ENCODE measurements at regions not wholly inside any gene's neighbourhood (a gene's known extent, or its start where the extent isn't known, plus 50 kb on each side); places are given as distances from the start of the nearest gene placed in this dataset.

- intact Hi-C loops (cut with DNase I; ENCODE audit: low total_unique reads) = no loop called here
- no peaks in the 10 kb centered on the region for H3K36me3 ChIP-seq
- H3K27me3 ChIP-seq = no peaks in the 10 kb centered on the region
- DNase-seq = peak; percentile 85 to 89
- peak overlapping the region; percentile 68 to 69 for H3K27ac ChIP-seq
- TF ChIP-seq CTCF (IDR thresholded peaks at IDR 0.05) = no peak
- peaks cover 0 to 57% (median 21%) of the 10 kb centered on the region in 4 donors for H3K4me1 ChIP-seq
- no peaks in the 10 kb centered on the region for H3K9me3 ChIP-seq
- H3K4me3 ChIP-seq = no peak overlapping the region
These were observed 148.0 kb upstream of the TBL1XR1 start for GRCh38 chr3:177345049-177345972.

- no peak overlapping the region for H3K4me3 ChIP-seq
- peak overlapping the region; percentile 30 to 69 for H3K27ac ChIP-seq
- no peaks in the 10 kb centered on the region for H3K9me3 ChIP-seq
- no peaks in the 10 kb centered on the region for H3K27me3 ChIP-seq
- no peak for DNase-seq
- no peaks in the 10 kb centered on the region for H3K36me3 ChIP-seq
- TF ChIP-seq CTCF (IDR thresholded peaks at IDR 0.05) = no peak
- H3K4me1 ChIP-seq = peaks cover 0 to 55% (median 20%) of the 10 kb centered on the region in 4 donors
- intact Hi-C loops (cut with DNase I; ENCODE audit: low total_unique reads) = no loop called here
These were observed 148.8 kb upstream of the TBL1XR1 start for GRCh38 chr3:177345973-177346503.

GRCh38 chr3:177346878-177347277, 149.6 kb upstream of the TBL1XR1 start:
- no peak for TF ChIP-seq CTCF (IDR thresholded peaks at IDR 0.05)
- no peaks in the 10 kb centered on the region for H3K9me3 ChIP-seq
- no peak for DNase-seq
- H3K27me3 ChIP-seq = no peaks in the 10 kb centered on the region
- H3K27ac ChIP-seq = no peak overlapping the region
- intact Hi-C loops (cut with DNase I; ENCODE audit: low total_unique reads) = no loop called here
- no peak overlapping the region for H3K4me3 ChIP-seq
- peaks cover 0 to 46% (median 17%) of the 10 kb centered on the region in 4 donors for H3K4me1 ChIP-seq
- no peaks in the 10 kb centered on the region for H3K36me3 ChIP-seq

GRCh38 chr3:177347611-177348010, 150.3 kb upstream of the TBL1XR1 start:
- no peak overlapping the region for H3K4me3 ChIP-seq
- H3K27ac ChIP-seq = no peak overlapping the region
- H3K4me1 ChIP-seq = peaks cover 0 to 46% (median 17%) of the 10 kb centered on the region in 4 donors
- no peaks in the 10 kb centered on the region for H3K27me3 ChIP-seq
- H3K36me3 ChIP-seq = no peaks in the 10 kb centered on the region
- intact Hi-C loops (cut with DNase I; ENCODE audit: low total_unique reads) = no loop called here
- no peak for DNase-seq
- H3K9me3 ChIP-seq = no peaks in the 10 kb centered on the region
- no peak for TF ChIP-seq CTCF (IDR thresholded peaks at IDR 0.05)

- peaks cover 0 to 35% (median 17%) of the 10 kb centered on the region in 4 donors for H3K4me1 ChIP-seq
- H3K27ac ChIP-seq = no peak overlapping the region
- no peaks in the 10 kb centered on the region for H3K27me3 ChIP-seq
- DNase-seq = no peak
- intact Hi-C loops (cut with DNase I; ENCODE audit: low total_unique reads) = no loop called here
- no peak for TF ChIP-seq CTCF (IDR thresholded peaks at IDR 0.05)
- H3K4me3 ChIP-seq = no peak overlapping the region
- no peaks in the 10 kb centered on the region for H3K36me3 ChIP-seq
- no peaks in the 10 kb centered on the region for H3K9me3 ChIP-seq
These were observed 151.7 kb upstream of the TBL1XR1 start for GRCh38 chr3:177348974-177349373.
